GM18499 (cell line): ENCODE measurements at regions not wholly inside any gene's neighbourhood (a gene's known extent, or its start where the extent isn't known, plus 50 kb on each side); places are given as distances from the start of the nearest gene placed in this dataset.

ENCODE experiments used
- ATAC-seq: cut with Tn5 transposase; IDR thresholded peaks from one replicate; pipeline ENCODE4 v1.9.1; 2021; ENCODE audit warnings: moderate number of reproducible peaks; ENCODE audit not compliant: insufficient read depth, unreplicated experiment

DNA sequence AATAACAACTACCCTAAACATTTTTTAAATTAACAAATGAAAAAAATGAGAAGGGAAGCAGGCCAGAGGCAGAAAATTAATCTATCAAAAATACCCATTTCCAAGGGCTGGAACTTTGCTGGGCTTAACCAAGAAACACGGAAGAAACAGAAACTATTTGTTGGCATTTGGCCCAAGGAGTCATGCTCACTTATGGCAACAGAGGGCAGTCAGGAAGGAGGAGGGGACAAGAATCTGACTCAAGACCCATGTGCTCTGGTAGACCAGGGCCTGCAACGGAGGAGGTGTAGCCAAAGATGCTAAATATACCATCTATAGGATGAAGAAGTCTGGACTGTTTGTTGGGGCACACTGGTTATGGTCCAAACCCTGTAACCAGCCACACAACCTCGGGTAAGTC is 496.7 kb downstream of the COG6 start:
- ATAC-seq: no peak

DNA sequence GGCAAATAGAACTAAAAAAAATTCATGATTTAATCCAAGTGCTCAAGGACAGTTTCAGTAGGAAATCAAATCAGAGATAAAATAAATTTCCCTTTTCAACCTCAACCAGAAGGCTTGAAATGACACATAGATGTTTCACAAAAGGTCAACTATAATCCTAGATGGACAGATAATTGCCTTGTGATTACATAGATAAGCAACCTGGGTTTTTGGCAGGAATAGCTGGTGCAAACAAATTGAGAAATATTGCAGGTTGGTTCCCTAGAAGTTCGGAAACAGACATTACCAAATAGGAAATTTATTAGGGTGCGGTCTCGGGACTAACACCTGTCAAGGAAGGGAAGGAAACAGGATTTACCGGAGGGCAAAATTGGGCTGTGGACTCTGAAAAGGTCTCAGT is 497.5 kb downstream of the COG6 start:
- no peak for ATAC-seq

- no peak for ATAC-seq
These were observed 498.1 kb downstream of the COG6 start for GRCh38 chr13:40153516-40153915.

DNA sequence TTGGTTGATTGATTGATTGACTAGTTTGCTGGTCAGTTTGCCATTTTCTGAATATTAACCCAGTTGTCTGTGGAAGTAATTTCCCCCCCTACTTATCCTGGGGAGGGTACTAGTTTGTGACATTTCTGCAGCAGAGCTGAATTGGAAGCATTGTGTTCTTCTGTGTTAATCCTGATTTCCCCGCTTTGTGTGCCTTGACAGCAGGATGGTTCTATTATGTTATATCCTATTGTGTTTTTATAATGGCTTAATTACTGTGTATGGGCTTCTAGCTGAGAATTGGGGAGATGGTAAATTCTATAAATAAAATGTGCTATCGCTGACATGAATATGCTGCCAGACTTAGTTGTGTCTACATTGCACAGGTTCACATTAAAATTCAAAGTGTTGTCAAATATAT is 499.7 kb downstream of the COG6 start:
- no peak for ATAC-seq

DNA sequence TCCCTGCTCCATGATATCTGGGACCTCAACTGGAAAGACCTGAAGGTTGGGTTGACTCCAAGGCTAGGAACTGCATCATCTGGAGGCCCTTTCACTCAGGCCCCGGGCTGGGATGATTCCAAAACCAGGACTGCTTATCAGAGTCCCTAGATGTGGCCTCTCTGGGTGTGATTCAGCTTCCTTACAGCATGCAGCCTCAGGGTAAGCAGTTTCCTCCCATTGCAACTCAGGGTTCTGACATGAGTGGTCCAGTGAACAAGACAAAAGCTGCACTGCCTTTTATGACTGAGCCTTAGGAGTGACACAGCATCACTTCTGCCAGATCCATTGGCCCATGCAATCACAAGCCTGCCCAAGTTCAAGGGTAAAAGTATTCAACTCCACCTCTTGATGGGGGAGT is 502.8 kb downstream of the COG6 start:
- ATAC-seq: no peak

DNA sequence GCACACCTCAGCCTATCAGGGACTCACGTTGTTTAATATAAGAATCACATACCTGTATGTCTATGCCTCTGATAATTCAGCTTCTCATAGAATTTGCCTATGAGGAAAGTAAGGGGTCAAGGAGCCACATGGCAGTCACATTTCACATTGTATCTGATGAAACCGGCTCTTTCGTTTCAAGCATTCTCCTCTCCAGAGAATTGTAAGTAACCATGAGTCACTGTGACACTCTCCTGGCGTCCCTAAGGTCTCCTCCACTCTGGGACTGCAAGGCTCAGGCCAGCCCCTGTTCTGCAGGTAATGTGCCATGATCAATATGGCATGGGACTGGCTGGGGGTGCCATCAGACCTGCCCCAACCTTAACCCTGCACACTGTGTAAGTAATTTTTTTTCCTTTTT is 503.3 kb downstream of the COG6 start:
- ATAC-seq: no peak

- ATAC-seq: no peak
These were observed 504.3 kb downstream of the COG6 start for GRCh38 chr13:40159736-40160135.

DNA sequence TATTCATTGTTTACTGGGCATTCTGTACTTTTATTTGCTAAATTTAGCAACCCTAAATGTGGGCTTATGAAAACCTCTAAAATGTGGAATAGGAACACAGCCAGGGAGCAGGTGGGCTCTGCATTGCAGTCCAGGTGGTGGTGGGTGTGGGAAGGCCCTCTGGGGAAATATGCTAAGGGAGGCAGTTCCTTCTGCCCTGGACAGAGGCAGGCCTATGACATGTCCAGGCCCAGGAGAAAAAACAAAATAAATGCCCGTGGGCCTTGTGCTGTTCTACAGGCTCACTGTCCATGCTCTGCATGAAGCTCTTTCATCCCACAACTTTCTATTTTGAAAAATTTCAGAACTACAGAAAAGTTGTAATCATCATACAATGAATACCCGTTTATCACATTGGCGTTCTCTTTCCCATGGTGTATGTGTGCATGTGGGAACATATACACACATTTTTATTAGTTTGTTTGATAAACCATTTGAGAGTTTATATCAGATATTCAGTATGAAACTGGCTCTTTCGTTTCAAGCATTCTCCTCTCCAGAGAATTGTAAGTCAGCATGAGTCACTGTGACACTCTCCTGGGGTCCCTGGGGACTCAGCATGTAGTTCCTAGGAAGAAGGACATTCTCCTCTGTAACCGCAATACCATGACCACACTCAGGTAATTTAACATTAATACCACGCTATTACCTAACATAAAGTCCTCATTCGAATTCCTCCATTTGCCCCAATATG is 505.3 kb downstream of the COG6 start:
- ATAC-seq: no peak

- ATAC-seq: no peak
These were observed 505.1 kb downstream of the FOXO1 start for GRCh38 chr13:40161351-40161810.

DNA sequence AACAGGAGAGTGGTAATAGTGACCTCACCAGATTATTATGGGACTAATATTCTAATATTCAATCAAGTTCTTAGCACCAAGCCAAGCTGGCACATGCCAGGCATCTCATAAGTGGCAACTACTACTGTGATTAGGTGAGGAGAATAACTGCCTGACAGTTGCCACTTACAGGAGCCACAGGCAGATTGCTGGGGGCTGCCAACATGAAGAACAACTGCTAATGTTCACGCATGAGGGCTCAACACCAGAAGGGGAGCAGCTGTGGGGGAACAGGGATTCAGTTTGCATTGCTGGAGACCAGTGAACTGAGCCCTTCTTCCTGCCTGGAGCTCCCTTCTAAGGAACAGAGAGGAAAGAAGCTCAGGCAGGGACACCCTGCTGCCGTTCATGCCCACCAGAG is 504.5 kb downstream of the FOXO1 start:
- no peak for ATAC-seq

DNA sequence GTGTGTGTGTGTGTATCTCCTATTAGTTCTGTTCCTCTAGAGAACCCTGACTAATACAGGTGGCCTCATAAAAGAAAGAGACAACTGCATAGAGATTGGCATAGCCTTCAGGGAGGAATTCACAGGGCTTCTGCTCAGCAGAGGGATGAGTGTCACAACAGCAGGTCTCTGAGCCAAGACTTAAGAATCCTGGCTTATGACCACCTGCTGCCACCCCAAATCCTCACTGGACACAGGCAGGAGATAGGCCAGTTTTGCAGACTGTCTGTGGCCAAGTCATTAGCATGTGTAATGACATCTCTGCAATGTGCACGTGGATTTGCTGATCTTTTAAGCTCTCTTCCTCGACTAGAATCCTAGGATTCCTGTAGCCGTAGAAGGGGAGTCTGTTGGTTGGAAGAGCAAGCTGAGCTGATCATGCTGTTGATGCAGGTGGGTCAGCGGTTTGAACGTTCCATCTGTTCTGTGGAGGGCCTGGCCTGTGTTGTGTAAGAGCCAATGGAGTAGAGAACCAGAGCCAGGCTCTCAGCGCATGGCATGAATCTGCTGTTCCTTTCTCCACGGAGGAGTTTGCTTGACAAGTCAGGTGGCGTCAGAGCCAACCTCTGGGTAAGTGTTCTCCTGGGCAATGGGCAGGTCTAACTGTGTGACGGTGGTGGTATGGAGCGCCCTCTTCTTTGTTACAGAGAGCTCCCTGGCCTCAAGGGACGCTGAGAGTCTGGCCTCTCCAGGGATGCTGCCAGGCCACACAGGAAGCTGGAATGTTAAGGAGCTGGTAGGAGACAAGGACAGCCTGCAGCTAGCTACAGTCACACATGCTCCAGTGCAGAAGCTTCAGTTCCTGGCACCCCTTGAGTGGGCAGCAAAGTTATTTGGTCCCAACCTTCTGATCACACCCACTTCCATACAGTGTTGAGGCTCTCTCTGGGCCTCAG is 503.1 kb downstream of the FOXO1 start:
- ATAC-seq: no peak

GRCh38 chr13:40164133-40164532 is 502.3 kb downstream of the FOXO1 start:
- no peak for ATAC-seq

DNA sequence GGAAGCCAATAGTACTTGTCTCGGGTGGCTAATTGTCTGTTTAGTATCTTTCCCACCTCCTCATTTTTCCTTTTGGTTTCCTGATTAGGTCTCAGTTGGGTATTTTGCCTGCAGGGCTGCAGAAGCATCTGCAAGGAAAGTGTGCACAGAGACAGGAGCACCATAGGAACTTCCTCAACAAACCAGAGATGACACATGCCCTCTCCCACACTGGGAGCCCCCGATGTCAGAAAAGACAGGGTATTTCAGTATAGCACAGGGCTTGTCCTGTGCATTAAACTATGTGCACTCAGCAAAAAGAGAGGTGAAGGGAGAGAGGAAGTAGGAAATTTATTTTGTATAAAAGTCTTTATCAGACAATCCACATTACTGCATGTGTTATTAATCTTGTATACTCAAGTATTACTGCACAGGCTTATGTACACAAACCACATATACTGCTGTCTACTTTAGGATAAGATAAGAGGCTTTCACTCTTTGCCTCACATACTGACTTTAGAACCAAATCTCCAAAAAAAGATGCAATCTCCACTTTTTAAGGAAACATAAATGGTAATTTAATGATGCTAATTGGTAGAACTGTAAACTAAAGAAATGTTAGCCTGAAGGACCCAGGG is 501.0 kb downstream of the FOXO1 start:
- no peak for ATAC-seq

DNA sequence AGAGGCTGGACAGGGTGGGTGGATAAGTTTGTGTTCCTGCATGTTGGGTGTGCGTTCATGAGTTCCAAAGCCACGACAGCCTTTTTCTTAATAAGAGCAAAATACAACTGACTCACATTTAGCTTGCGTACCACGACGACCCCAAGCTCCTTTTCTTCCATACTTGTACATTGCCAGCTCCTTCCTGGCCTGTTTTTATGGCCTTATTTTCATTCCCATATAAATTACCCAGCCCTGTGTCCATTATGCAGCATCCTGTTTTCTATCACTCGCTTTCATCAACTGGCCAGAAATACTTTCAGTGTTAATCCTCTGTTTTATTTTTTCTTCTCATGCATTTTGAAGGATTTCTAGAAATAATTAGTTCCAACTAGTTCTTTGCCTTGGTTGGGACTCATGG is 499.1 kb downstream of the FOXO1 start:
- no peak for ATAC-seq

DNA sequence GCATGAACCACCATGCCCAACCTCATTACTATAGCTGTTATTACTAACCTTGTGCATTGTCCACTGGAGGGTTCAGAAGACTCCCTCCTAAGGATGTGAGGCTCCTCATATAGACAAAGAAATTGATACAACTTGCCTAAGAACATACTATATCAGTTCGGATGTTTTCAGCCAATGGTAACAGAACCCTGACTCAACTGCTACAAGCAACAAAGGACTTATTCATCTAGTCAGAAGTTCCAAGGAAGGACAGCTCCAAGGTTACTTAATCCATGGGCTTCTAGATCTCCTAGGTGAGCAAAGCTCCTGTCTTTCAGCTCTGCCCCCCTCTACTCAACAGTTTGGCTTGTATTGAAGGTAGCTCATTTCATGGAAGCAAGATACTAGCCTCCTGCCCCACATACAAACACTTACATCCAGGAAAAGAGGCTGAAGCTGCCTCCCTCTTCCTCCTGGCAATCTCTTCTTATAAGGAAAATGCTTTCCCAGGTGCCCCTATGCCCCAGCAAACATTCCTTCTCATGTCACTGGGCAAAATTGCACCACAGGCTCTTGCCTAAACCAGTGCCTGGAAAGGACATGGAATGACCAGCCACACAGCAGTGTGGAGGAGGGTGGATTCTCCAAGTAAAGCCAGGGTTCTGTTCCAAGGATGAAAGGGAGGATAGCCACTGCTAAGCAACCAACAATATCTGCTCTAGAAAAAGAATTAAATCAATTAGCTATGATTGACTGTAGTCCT is 497.8 kb downstream of the FOXO1 start:
- ATAC-seq: no peak

DNA sequence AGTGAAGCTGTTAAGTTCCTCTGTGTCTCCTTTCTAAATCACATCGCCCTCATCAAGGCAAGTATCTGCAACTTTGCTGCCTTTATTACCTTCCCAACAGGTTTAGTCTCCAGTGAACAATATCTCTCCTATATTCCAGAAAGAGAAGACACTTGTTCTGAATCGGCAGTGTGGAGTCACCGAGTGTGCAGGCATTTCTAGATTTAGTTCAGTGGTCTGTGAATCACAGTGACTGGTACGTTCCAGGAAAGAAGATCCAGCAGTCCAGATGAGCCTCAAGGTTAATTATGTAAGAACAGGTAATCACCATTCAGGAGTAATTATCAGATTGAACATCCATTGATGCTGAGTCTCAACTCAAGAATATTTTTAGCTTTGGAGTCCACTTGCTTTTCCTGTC is 497.0 kb downstream of the FOXO1 start:
- ATAC-seq: no peak

DNA sequence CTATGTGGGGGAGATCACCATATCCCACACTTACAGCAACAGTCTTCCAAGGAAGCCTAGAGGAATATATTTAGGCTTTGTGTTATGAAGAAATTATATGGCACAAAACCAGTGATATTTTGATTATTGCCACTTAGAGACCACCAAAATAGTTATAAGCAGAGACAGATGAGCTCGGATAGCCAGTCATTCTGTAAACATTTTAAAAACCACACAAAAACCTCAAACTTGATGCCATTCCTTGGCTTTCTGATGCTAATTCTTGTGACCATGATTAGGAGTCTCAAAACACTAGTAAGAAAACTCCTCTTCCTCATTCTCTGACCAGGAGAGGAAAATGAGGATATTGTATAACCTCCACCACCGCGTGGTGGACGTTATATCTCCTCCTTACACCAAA is 496.4 kb downstream of the FOXO1 start:
- ATAC-seq: no peak

DNA sequence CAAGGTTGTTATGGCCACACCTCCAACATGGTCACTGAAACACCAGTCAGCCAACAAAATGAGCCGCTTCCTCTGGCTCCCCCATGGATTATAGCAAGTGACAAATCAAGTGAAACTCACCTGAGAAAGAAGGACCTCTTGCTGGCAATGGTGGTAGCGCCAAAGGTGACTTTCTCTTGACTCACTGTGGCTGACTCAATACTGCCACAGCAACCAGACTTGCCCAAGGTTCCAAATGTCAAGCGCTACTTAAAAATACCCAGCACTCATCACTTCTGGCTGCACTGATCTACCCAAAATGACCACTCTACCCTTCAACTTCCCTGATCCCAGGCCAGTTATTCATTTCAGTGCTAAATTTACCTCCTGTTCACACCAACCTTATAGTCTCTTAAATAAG is 495.5 kb downstream of the FOXO1 start:
- ATAC-seq: no peak

GRCh38 chr13:40171566-40171965 is 494.9 kb downstream of the FOXO1 start:
- no peak for ATAC-seq

DNA sequence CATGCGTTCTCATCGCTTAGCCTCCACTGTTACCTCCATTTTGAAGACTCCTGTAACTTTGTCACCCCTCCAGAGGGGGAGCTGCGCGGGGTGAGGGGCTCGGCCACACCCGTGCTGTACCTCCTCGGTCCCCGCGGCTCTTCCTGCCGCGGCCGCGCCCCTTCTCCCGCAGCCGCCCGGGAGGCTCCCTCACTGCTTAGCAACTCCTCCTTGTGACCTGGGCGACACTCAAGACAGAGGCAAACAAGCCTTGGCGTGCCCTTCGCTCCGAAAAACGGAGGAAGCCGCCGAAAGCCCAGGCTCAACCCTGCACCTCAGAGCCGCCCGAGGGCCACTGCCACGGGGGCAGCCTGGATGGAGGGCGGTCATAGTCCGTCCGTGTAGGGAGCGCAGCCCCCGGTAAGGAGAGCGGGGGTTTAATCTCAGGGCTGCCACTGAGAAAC is 494.3 kb downstream of the FOXO1 start:
- no peak for ATAC-seq
